ENCODE measurements at regions not wholly inside any gene's neighbourhood (a gene's known extent, or its start where the extent isn't known, plus 50 kb on each side); places are given as distances from the start of the nearest gene placed in this dataset.

DNA sequence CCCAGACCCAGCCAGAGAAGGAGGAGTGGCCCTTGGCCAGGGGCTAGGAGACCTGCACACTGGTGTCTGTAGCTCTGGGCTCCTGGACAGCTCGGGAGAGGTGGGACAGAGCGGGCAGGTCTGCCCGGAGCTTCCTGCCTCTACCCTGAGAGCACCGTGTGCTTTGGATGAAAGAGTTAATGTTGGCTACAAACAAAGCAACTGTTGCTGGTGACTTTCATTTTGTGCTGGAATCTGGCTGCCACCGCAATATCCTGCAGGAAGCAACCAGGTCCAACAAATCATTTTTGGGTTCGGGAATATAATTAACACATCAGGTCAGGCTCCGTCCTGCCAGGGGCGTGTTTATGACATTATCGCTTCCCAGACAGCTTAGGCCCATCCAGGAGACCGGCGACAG, 441.8 kb upstream of the MKI67 start:
- TF ChIP-seq HNF4G (IDR thresholded peaks at IDR 0.05) (no peak), YY1 (IDR thresholded peaks at IDR 0.05) (no peak), TAF1 (conservative IDR thresholded peaks at IDR 0.05) (no peak), SP1 (IDR thresholded peaks at IDR 0.05) (no peak), EGR1 (IDR thresholded peaks at IDR 0.05; ENCODE audit: low read depth in 2 of 2) (no peak), NR2F2 (IDR thresholded peaks at IDR 0.05) (no peak), RXRA (IDR thresholded peaks at IDR 0.05) (no peak), FOXA1 (IDR thresholded peaks at IDR 0.05) (no peak), FOXA2 (IDR thresholded peaks at IDR 0.05) (no peak), GABPA (IDR thresholded peaks at IDR 0.05 in 1 of 2, conservative IDR thresholded peaks at IDR 0.05 in 1 of 2) (no peak), HNF4A (conservative IDR thresholded peaks at IDR 0.05) (no peak), JUND (IDR thresholded peaks at IDR 0.05) (no peak), RAD21 (IDR thresholded peaks at IDR 0.05) (no peak)
- TF ChIP-seq, protein P1, sequence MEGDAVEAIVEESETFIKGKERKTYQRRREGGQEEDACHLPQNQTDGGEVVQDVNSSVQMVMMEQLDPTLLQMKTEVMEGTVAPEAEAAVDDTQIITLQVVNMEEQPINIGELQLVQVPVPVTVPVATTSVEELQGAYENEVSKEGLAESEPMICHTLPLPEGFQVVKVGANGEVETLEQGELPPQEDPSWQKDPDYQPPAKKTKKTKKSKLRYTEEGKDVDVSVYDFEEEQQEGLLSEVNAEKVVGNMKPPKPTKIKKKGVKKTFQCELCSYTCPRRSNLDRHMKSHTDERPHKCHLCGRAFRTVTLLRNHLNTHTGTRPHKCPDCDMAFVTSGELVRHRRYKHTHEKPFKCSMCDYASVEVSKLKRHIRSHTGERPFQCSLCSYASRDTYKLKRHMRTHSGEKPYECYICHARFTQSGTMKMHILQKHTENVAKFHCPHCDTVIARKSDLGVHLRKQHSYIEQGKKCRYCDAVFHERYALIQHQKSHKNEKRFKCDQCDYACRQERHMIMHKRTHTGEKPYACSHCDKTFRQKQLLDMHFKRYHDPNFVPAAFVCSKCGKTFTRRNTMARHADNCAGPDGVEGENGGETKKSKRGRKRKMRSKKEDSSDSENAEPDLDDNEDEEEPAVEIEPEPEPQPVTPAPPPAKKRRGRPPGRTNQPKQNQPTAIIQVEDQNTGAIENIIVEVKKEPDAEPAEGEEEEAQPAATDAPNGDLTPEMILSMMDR (IDR thresholded peaks at IDR 0.05; ENCODE audit: low read depth, low read length, missing input control): no peak
- TF ChIP-seq, protein P2, sequence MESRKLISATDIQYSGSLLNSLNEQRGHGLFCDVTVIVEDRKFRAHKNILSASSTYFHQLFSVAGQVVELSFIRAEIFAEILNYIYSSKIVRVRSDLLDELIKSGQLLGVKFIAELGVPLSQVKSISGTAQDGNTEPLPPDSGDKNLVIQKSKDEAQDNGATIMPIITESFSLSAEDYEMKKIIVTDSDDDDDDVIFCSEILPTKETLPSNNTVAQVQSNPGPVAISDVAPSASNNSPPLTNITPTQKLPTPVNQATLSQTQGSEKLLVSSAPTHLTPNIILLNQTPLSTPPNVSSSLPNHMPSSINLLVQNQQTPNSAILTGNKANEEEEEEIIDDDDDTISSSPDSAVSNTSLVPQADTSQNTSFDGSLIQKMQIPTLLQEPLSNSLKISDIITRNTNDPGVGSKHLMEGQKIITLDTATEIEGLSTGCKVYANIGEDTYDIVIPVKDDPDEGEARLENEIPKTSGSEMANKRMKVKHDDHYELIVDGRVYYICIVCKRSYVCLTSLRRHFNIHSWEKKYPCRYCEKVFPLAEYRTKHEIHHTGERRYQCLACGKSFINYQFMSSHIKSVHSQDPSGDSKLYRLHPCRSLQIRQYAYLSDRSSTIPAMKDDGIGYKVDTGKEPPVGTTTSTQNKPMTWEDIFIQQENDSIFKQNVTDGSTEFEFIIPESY (IDR thresholded peaks at IDR 0.05): no peak
- TF ChIP-seq, protein P3, sequence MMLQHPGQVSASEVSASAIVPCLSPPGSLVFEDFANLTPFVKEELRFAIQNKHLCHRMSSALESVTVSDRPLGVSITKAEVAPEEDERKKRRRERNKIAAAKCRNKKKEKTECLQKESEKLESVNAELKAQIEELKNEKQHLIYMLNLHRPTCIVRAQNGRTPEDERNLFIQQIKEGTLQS (IDR thresholded peaks at IDR 0.05): no peak
- TF ChIP-seq, protein P4, sequence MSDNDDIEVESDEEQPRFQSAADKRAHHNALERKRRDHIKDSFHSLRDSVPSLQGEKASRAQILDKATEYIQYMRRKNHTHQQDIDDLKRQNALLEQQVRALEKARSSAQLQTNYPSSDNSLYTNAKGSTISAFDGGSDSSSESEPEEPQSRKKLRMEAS (IDR thresholded peaks at IDR 0.05): no peak
- TF ChIP-seq, protein P5, sequence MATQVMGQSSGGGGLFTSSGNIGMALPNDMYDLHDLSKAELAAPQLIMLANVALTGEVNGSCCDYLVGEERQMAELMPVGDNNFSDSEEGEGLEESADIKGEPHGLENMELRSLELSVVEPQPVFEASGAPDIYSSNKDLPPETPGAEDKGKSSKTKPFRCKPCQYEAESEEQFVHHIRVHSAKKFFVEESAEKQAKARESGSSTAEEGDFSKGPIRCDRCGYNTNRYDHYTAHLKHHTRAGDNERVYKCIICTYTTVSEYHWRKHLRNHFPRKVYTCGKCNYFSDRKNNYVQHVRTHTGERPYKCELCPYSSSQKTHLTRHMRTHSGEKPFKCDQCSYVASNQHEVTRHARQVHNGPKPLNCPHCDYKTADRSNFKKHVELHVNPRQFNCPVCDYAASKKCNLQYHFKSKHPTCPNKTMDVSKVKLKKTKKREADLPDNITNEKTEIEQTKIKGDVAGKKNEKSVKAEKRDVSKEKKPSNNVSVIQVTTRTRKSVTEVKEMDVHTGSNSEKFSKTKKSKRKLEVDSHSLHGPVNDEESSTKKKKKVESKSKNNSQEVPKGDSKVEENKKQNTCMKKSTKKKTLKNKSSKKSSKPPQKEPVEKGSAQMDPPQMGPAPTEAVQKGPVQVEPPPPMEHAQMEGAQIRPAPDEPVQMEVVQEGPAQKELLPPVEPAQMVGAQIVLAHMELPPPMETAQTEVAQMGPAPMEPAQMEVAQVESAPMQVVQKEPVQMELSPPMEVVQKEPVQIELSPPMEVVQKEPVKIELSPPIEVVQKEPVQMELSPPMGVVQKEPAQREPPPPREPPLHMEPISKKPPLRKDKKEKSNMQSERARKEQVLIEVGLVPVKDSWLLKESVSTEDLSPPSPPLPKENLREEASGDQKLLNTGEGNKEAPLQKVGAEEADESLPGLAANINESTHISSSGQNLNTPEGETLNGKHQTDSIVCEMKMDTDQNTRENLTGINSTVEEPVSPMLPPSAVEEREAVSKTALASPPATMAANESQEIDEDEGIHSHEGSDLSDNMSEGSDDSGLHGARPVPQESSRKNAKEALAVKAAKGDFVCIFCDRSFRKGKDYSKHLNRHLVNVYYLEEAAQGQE (IDR thresholded peaks at IDR 0.05): no peak
- Histone ChIP-seq H3K9ac (ENCODE audit: low read depth in 1 of 2, low read length in 2 of 2) (no peak overlapping the region), H3K9me3 (ENCODE audit: control insufficient read depth in 4 of 4, low read length in 3 of 4) (peaks cover 0 to 4% (median 0%) of the 10 kb centered on the region in 4 donors), H3K36me3 (ENCODE audit: control insufficient read depth in 4 of 4, insufficient read depth in 3 of 4, low read depth in 1 of 4, low read length in 3 of 4) (no peaks in the 10 kb centered on the region), H3K27ac (ENCODE audit: low read depth in 1 of 2, low read length in 2 of 2) (no peak overlapping the region), H3K4me3 (ENCODE audit: low read depth in 1 of 3, low read length in 3 of 3) (no peak overlapping the region), H3K4me1 (ENCODE audit: control insufficient read depth in 4 of 4, insufficient read depth in 4 of 4, low read length in 3 of 4) (no peaks in the 10 kb centered on the region), H3K27me3 (ENCODE audit: control insufficient read depth in 4 of 4, insufficient read depth in 4 of 4, low read length in 3 of 4) (peaks cover 0 to 3% (median 0%) of the 10 kb centered on the region in 4 donors)
- DNase-seq (ENCODE audit: low spot score): no peak
- WGBS: 71% methylated on average over 11 of the region's 11 CpGs

Measured in liver (tissue), 8 donors.